ENCODE measurements at regions not wholly inside any gene's neighbourhood (a gene's known extent, or its start where the extent isn't known, plus 50 kb on each side); places are given as distances from the start of the nearest gene placed in this dataset.

DNA sequence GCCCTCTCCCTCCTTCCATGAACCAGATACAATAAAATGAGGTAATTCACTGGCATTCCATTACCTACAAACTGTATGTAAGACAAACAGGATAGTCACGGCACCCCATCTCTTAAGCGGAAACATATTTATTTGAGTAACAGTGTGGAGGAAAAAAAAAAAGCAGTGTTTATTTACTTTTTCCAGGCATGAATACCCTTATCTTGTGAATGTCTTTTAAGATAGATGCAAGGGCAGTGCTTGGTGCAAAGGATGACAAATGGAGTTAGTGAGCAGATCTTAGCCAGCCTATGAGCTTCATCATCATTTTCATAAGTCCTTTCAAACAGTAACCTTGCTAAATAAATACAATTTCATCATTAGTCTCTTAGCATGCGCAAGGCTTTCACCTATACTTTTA, 1661.8 kb upstream of the SPRY2 start:
- Histone ChIP-seq H3K4me3 (replicated peaks in 1 of 3; ENCODE audit: insufficient read depth in 1 of 3, low read depth in 1 of 3, low read length in 3 of 3) (no peak overlapping the region), H3K4me1 (ENCODE audit: control insufficient read depth, extremely low read depth, insufficient read depth, low read length) (no peaks in the 10 kb centered on the region), H3K9me3 (replicated peaks; ENCODE audit: control insufficient read depth, insufficient read depth, low read length) (no peaks in the 10 kb centered on the region), H3K9ac (replicated peaks; ENCODE audit: extremely low read depth, insufficient read depth, low read length) (no peak overlapping the region), H3K79me2 (ENCODE audit: control insufficient read depth, insufficient read depth, low read length) (no peaks in the 10 kb centered on the region), H3K4me2 (ENCODE audit: insufficient read depth, low read length) (no peak overlapping the region), H3K9me1 (replicated peaks; ENCODE audit: control insufficient read depth, extremely low read depth, insufficient read depth, low read length) (no peaks in the 10 kb centered on the region), H2AFZ (ENCODE audit: low read depth, low read length) (no peak overlapping the region), H3K27ac (ENCODE audit: insufficient read depth, low read depth, low read length) (no peak overlapping the region), H3K36me3 (ENCODE audit: control insufficient read depth in 2 of 2, extremely low read depth in 1 of 2, insufficient read depth in 2 of 2, low read length in 2 of 2) (no peaks in the 10 kb centered on the region), H4K20me1 (replicated peaks; ENCODE audit: control insufficient read depth, extremely low read depth, insufficient read depth, low read length) (no peaks in the 10 kb centered on the region), H3K27me3 (ENCODE audit: control insufficient read depth in 2 of 2, insufficient read depth in 2 of 2, low read length in 2 of 2) (no peaks in the 10 kb centered on the region)
- intact Hi-C loops (cut with micrococcal nuclease) (no loop called here), dilution Hi-C loops (cut with MboI; ENCODE audit: extremely low pct_ligation_motif_present, low sequenced_read_pairs) (no loop called here)
- CTCF ChIA-PET: interaction anchor here (0.9 kb wide), 1 partner anchor 9 kb away, joined by 3 read pairs; no protein-coding TSS in a partner anchor
- POLR2A ChIA-PET: no interaction called here
- no peak for TF ChIP-seq FOS (IDR thresholded peaks at IDR 0.05; ENCODE audit: borderline replicate concordance, insufficient read depth, low read length)
- TF ChIP-seq, protein P1, sequence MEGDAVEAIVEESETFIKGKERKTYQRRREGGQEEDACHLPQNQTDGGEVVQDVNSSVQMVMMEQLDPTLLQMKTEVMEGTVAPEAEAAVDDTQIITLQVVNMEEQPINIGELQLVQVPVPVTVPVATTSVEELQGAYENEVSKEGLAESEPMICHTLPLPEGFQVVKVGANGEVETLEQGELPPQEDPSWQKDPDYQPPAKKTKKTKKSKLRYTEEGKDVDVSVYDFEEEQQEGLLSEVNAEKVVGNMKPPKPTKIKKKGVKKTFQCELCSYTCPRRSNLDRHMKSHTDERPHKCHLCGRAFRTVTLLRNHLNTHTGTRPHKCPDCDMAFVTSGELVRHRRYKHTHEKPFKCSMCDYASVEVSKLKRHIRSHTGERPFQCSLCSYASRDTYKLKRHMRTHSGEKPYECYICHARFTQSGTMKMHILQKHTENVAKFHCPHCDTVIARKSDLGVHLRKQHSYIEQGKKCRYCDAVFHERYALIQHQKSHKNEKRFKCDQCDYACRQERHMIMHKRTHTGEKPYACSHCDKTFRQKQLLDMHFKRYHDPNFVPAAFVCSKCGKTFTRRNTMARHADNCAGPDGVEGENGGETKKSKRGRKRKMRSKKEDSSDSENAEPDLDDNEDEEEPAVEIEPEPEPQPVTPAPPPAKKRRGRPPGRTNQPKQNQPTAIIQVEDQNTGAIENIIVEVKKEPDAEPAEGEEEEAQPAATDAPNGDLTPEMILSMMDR (IDR thresholded peaks at IDR 0.05; ENCODE audit: extremely low read depth in 1 of 2, insufficient read depth in 1 of 2, low read depth in 1 of 2, low read length in 2 of 2): no peak
- TF ChIP-seq POLR2A (IDR thresholded peaks at IDR 0.05; ENCODE audit: low read depth, low read length): no peak
- no peak for TF ChIP-seq POLR2AphosphoS5 (IDR thresholded peaks at IDR 0.05; ENCODE audit: insufficient read depth, low read depth, low read length)
- no peak for TF ChIP-seq JUN (IDR thresholded peaks at IDR 0.05; ENCODE audit: borderline replicate concordance, insufficient read depth, insufficient read length, low read depth)
- TF ChIP-seq EZH2 (IDR thresholded peaks at IDR 0.05; ENCODE audit: borderline replicate concordance, low read depth, low read length, severe bottlenecking): no peak
- TF ChIP-seq MYC (IDR thresholded peaks at IDR 0.05; ENCODE audit: low read depth, low read length): no peak
- TF ChIP-seq GATA2 (IDR thresholded peaks at IDR 0.05; ENCODE audit: insufficient read depth, insufficient read length, low read depth, low read length): no peak
- no peak for FAIRE-seq
- peak; percentile 43 for DNase-seq (ENCODE audit: low read depth, low spot score)
- BruUV-seq (replicated peaks): no TSS peak

All from endothelial cell of umbilical vein (primary cell).